SHP77 treated with DMSO at 0.1 percent for 48 hours (cell line): ENCODE measurements at regions not wholly inside any gene's neighbourhood (a gene's known extent, or its start where the extent isn't known, plus 50 kb on each side); places are given as distances from the start of the nearest gene placed in this dataset.

Experiments used
- DNase-seq: peaks from one replicate; lab custom pipeline; 2025; lab: John Stamatoyannopoulos, UW

GRCh38 chr1:220356981-220357850 lies 85.0 kb upstream of the RAB3GAP2 start:
- DNase-seq = no peak

GRCh38 chr1:220353229-220354012 lies 81.2 kb upstream of the RAB3GAP2 start:
- DNase-seq = no peak

- DNase-seq = no peak
Measured at GRCh38 chr1:220348211-220348610, 76.0 kb upstream of the RAB3GAP2 start.

- DNase-seq = no peak
Measured at GRCh38 chr1:220347654-220348175, 75.5 kb upstream of the RAB3GAP2 start.

- DNase-seq = no peak
Measured at GRCh38 chr1:220344745-220345144, 72.5 kb upstream of the RAB3GAP2 start.

GRCh38 chr1:220342853-220343252 lies 70.6 kb upstream of the RAB3GAP2 start:
- DNase-seq = no peak

- DNase-seq = no peak
Measured at GRCh38 chr1:220341126-220341525, 68.9 kb upstream of the RAB3GAP2 start.

- no peak for DNase-seq
Measured at GRCh38 chr1:220339581-220339980, 67.3 kb upstream of the RAB3GAP2 start.

- no peak for DNase-seq
Measured at GRCh38 chr1:220338759-220339158, 66.5 kb upstream of the RAB3GAP2 start.

- DNase-seq = no peak
Measured at GRCh38 chr1:220336391-220337031, 64.3 kb upstream of the RAB3GAP2 start.

- no peak for DNase-seq
Measured at GRCh38 chr1:220335668-220336067, 63.4 kb upstream of the RAB3GAP2 start.

- no peak for DNase-seq
Measured at GRCh38 chr1:220331318-220331717, 59.1 kb upstream of the RAB3GAP2 start.

GRCh38 chr1:220330265-220330664 lies 58.0 kb upstream of the RAB3GAP2 start:
- no peak for DNase-seq

GRCh38 chr1:220327106-220327505 lies 54.9 kb upstream of the RAB3GAP2 start:
- no peak for DNase-seq

- no peak for DNase-seq
Measured at GRCh38 chr1:220326578-220326977, 54.3 kb upstream of the RAB3GAP2 start.

- DNase-seq = no peak
Measured at GRCh38 chr1:220325306-220325995, 53.2 kb upstream of the RAB3GAP2 start.

- no peak for DNase-seq
Measured at GRCh38 chr1:220323717-220324116, 51.5 kb upstream of the RAB3GAP2 start.

GRCh38 chr1:220322570-220322969 lies 50.3 kb upstream of the RAB3GAP2 start:
- DNase-seq = no peak
